ENCODE measurements at regions not wholly inside any gene's neighbourhood (a gene's known extent, or its start where the extent isn't known, plus 50 kb on each side); places are given as distances from the start of the nearest gene placed in this dataset.

DNA sequence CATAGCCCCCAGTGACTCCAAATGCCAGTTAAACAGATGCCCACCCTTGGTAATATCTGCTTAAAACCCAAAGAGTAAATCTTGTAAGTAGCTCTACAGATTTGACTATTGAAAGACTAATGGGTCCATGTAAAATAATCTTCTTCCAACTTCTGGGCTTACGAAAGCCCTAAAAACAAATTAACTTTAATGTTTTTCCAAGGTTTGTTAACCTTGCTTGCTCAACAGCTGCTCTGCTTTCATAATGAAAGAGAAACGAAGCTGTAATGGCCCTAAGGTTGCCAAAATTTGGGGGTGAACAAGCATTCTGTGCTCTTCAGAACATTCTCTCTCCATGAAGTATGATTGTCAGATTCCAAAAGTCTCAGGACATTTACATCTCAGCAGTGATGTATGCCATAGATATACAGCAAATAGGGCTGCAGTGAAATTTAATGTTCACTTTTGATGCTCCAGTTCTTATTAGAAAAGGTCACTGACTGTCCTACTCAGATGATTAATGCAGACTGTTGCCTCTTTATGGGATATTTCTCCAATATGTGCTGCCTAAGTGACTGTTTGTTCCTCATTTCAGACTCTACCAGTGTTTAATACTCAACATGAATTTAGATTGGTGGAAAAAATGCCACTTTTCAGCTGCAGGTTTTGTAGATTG is 436.3 kb upstream of the CHST9 start:
- in situ Hi-C loops (cut with MboI; ENCODE audit: low pct_unique_long_range_greater_than_20kb in 2 of 9, low sequenced_read_pairs in 9 of 9, unreplicated experiment in 9 of 9), result no loop called here
- Histone ChIP-seq H3K4me1 (replicated peaks in 1 of 2) (peaks cover 0 to 25% of the 10 kb centered on the region in 2 donors), H3K27ac (no peak overlapping the region), H3K4me3 (no peak overlapping the region)
- ATAC-seq (replicated peaks in 6 of 8), result no peak
- WGBS, 10 experiments, result 0 to 100% (median 49%) methylated on average over 1 to 2 of the region's 2 CpGs

DNA sequence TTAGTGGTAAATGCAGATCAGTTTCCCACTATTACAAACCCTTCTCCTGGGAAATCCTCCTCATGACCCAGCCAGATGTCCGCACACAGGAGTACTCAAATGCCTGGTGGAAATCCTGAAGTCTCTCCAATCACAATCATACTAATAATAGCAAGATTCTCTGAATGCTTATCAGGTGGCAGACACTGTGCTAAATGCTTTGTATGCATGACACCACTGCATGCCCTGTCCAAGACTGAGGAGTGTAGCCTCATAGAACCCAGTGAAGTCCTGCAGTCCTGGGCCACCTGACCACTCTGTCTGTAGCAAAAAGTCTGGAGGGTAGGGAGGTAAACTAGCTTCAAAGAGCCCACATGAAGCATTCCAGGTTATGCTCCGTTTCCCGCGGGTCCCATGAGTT is 434.8 kb upstream of the CHST9 start:
- H3K4me3 ChIP-seq, result no peak overlapping the region
- WGBS, 10 experiments, result 0 to 100% (median 86%) methylated on average over 1 to 4 of the region's 4 CpGs; no CpG with 5 or more reads in 3 of the 10 experiments
- in situ Hi-C loops (cut with MboI; ENCODE audit: low pct_unique_long_range_greater_than_20kb in 2 of 9, low sequenced_read_pairs in 9 of 9, unreplicated experiment in 9 of 9), result no loop called here
- peaks cover 0 to 28% of the 10 kb centered on the region in 2 donors for H3K4me1 ChIP-seq (replicated peaks in 1 of 2)
- no peak overlapping the region for H3K27ac ChIP-seq
- no peak for ATAC-seq (replicated peaks in 6 of 8)

DNA sequence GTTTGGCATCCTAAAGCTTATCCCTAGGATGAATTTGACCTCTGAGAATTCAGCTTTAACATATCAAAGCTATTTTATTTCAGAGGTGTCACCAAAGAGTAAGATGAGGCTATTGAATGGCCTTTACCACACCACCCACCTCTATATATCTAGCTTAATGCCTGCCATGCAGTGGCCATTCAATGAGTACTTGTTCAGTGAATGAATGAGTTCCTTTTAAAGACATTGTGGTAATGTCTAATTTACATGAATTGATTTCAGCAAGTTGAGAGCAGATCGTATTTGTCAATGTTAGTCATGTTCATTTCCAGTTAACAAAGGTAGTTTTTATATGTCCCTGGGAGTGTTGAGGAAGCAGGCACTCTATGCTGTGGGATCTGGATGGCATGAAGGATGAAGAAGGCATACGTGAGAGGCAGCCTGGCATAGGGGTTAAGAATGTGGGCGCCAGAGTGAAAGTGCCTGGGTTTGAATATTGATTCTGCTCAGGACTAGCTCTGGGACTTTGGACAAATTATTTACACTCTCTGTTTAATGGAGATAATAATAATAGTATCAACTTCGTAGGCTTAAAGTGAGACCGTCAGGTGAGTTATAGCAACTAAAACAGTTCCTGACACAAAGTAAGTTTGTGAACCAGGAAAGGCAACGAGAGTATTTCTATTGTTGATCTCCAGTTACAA is 434.1 kb upstream of the CHST9 start:
- Histone ChIP-seq H3K4me1 (replicated peaks in 1 of 2) (peaks cover 0 to 28% of the 10 kb centered on the region in 2 donors), H3K4me3 (no peak overlapping the region), H3K27ac (no peak overlapping the region)
- in situ Hi-C loops (cut with MboI; ENCODE audit: low pct_unique_long_range_greater_than_20kb in 2 of 9, low sequenced_read_pairs in 9 of 9, unreplicated experiment in 9 of 9), result no loop called here
- WGBS, 10 experiments, result 6 to 100% (median 80%) methylated on average over 1 to 6 of the region's 6 CpGs
- ATAC-seq (replicated peaks in 6 of 8), result peak in 4 of 8 experiments; percentile 33 to 93 (median 54)

DNA sequence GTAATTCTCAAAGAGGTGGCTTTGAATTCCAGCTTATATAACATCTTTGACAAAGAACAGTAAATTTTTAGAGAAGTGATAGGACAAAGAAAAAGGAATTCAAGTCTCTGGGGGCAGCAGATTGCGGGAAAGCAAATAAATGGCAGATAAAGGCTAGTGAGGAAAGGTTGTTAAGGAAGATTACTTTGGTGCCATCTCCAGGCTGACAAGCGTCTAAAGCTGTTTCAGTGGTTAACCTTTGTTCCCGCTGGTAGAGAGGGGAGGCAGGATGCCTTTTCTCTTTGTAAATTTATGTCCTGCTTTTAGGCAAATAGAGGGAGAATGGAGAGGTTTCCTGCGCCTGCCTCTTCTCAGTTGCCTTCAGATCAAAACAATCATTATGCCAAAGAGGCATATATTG is 431.2 kb upstream of the CHST9 start:
- 0 to 81% (median 64%) methylated on average over 1 to 4 of the region's 4 CpGs; no CpG with 5 or more reads in 2 of the 10 experiments for WGBS, 10 experiments
- H3K4me1 ChIP-seq (replicated peaks in 1 of 2), result peaks cover 0 to 28% of the 10 kb centered on the region in 2 donors
- in situ Hi-C loops (cut with MboI; ENCODE audit: low pct_unique_long_range_greater_than_20kb in 2 of 9, low sequenced_read_pairs in 9 of 9, unreplicated experiment in 9 of 9), result no loop called here
- H3K27ac ChIP-seq, result no peak overlapping the region
- H3K4me3 ChIP-seq, result no peak overlapping the region
- ATAC-seq (replicated peaks in 6 of 8), result peak in 1 of 8 experiments; percentile 39

DNA sequence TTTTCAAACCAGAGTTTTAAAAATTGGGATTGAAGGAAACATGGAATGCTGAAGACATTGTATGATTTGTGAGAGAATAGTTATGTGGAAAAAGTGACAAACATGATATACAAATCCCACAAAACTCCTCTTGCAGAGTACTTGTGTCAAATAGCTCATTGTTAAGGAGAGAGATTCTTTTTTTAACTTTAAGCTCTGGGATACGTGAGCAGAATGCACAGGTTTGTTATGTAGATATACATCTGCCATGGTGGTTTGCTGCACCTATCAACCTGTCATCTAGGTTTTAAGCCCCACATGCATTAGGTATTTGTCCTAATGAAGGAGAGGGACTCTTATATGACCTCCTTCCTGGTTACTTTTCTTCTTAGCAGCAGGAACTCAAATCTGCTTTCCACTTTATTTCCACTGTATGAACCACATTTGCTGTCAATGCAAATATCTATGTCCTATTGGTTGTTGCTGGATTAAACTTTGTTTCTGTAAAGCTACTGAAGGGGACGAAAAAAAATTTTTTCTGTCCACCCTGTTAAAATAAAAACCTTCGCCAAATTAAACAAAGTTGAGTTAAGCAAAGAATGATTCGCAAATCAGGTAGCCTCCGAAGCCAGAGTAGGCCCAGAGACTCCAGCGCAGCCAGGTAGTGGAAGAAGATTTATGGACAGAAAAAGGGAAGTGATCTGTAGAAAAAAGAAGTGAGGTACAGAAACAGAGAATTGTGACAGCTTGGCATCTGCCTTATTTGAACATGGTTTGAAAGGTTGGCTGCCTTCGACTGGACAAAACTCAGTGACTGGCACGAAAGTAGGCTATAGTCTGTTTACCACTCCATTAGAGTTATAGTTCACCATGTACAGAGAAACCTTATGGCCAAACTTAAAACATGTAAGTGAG is 430.1 kb upstream of the CHST9 start:
- ATAC-seq (replicated peaks in 6 of 8), result no peak
- peaks cover 0 to 28% of the 10 kb centered on the region in 2 donors for H3K4me1 ChIP-seq (replicated peaks in 1 of 2)
- H3K27ac ChIP-seq, result no peak overlapping the region
- in situ Hi-C loops (cut with MboI; ENCODE audit: low pct_unique_long_range_greater_than_20kb in 2 of 9, low sequenced_read_pairs in 9 of 9, unreplicated experiment in 9 of 9), result no loop called here
- WGBS, 10 experiments, result 13 to 94% (median 76%) methylated on average over 3 to 8 of the region's 8 CpGs; no CpG with 5 or more reads in 1 of the 10 experiments
- no peak overlapping the region for H3K4me3 ChIP-seq

DNA sequence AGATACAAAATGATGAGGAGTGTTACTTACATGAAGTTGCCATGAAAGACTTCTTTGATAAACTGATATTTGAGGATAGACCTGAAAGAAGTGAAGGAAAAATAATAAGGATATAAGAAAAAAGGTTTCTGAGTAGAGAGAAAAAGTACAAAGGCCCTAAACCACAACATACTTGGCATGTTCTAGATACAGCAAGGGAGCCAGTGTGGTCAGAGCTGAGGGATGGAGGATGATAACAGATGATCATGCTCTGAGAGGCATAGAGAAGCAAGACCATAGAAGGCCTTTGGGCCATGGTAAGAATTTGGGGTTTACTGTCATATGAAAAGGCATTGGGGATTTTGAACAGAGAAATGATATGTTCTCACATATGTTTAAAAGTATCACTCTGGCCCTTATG is 424.1 kb upstream of the CHST9 start:
- ATAC-seq (replicated peaks in 6 of 8), result no peak
- Histone ChIP-seq H3K27ac (no peak overlapping the region), H3K4me3 (no peak overlapping the region), H3K4me1 (replicated peaks in 1 of 2) (peaks cover 0 to 2% of the 10 kb centered on the region in 2 donors)
- in situ Hi-C loops (cut with MboI; ENCODE audit: low pct_unique_long_range_greater_than_20kb in 2 of 9, low sequenced_read_pairs in 9 of 9, unreplicated experiment in 9 of 9), result loop anchor here in 2 of 9 experiments (10.0 kb wide), 1 partner anchor 146 kb away; no protein-coding TSS in a partner anchor

DNA sequence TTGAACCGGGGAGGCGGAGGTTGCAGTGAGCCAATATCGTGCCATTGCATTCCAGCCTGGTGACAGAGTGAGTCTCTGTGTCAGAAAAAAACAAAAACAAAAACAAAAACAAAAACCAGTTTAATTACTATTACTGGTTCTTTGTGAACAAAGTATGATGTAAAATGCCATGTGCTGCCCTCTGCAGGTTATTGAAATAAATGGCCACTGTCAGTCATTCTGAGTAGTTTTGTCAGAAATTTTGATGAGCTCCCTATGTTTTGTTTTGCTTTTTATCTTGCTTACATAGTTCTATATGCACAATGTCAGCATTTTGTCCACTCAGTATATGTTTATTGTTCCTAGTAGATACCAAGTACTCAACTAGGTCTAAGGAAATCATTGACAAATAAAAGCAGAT is 423.6 kb upstream of the CHST9 start:
- WGBS, 10 experiments, result 67 to 100% (median 93%) methylated on average over 1 to 3 of the region's 3 CpGs; no CpG with 5 or more reads in 2 of the 10 experiments
- Histone ChIP-seq H3K4me3 (no peak overlapping the region), H3K4me1 (replicated peaks in 1 of 2) (peaks cover 0 to 2% of the 10 kb centered on the region in 2 donors), H3K27ac (no peak overlapping the region)
- in situ Hi-C loops (cut with MboI; ENCODE audit: low pct_unique_long_range_greater_than_20kb in 2 of 9, low sequenced_read_pairs in 9 of 9, unreplicated experiment in 9 of 9), result loop anchor here in 2 of 9 experiments (10.0 kb wide), 1 partner anchor 146 kb away; no protein-coding TSS in a partner anchor
- no peak for ATAC-seq (replicated peaks in 6 of 8)

DNA sequence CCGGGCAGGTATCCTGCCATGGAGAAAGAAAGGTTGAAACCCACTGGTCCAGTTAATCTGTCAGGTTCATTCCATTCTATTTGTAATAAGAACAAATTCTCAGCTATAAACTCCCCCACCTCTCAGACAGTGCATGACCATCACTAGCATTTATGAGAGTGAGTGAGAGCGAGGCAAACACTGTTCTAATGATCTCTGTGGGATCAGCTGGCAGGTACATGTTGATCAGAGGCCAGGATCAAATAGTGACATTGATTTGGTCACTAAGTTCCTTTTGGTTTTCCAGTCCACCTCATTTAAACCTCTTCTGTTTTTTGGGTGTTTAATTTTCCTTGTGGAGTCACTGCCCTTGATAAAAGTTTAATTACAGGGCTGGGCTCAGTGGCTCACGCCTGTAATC is 423.1 kb upstream of the CHST9 start:
- ATAC-seq (replicated peaks in 6 of 8), result no peak
- in situ Hi-C loops (cut with MboI; ENCODE audit: low pct_unique_long_range_greater_than_20kb in 2 of 9, low sequenced_read_pairs in 9 of 9, unreplicated experiment in 9 of 9), result loop anchor here in 2 of 9 experiments (10.0 kb wide), 1 partner anchor 147 kb away; no protein-coding TSS in a partner anchor
- H3K4me1 ChIP-seq (replicated peaks in 1 of 2), result peaks cover 0 to 2% of the 10 kb centered on the region in 2 donors
- H3K27ac ChIP-seq, result no peak overlapping the region
- 43 to 100% (median 96%) methylated on average over 1 to 3 of the region's 3 CpGs for WGBS, 10 experiments
- H3K4me3 ChIP-seq, result no peak overlapping the region

DNA sequence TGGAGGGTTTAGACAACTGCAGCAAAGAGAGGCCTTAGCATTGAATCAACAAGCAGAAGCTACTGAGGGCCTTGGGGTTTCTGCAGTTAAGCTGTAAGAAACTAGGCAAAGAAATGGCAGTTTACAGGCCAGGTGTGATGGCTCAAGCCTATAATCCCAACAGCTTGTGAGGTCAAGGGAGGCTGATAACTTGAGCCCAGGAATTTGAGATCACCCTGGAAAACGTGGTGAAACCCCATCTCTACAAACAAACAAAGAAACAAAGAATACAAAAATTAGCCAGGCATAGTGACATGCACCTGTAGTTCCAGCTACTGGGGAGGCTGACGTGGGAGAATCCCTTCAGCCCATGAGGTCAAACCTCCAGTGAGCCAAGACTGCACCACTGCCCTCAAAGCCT is 421.6 kb upstream of the CHST9 start:
- Histone ChIP-seq H3K27ac (no peak overlapping the region), H3K4me1 (replicated peaks in 1 of 2) (peaks cover 0 to 2% of the 10 kb centered on the region in 2 donors), H3K4me3 (no peak overlapping the region)
- 1 to 94% (median 71%) methylated on average over 1 to 2 of the region's 2 CpGs for WGBS, 10 experiments
- in situ Hi-C loops (cut with MboI; ENCODE audit: low pct_unique_long_range_greater_than_20kb in 2 of 9, low sequenced_read_pairs in 9 of 9, unreplicated experiment in 9 of 9), result loop anchor here in 2 of 9 experiments (10.0 kb wide), 1 partner anchor 148 kb away; no protein-coding TSS in a partner anchor
- ATAC-seq (replicated peaks in 6 of 8), result no peak

DNA sequence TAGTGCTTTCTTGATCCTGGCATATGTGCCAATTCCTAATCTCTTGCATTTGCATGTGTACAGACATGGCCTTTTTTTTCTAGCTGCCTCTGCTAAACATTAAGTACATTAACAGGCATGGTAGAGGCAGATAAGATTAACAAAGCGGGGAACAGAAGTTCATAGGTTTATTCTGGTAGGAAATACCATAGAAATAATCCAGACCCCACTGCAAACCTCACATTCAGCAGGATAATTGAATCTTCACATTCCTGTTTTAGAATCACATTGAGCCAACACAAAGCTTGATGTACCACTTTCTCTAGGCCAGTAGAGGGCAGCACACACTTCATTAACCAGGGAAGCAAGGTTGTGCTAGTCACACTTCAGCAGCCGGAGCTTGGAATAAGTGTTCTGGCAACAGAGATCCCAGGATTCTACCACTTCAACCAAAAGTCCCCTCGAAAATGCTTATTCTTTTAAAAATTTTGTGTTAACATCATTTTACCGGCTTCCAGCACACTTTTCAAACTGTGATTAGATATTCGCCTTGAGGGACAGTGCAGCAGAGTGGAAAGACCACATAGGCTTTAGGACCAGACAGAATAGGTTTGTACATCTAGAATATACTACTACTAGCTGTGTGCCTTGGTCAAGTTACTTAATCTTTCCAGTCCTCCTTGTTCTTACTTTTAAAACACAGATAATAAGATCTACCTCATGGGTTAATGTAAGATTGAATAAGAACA is 420.2 kb upstream of the CHST9 start:
- H3K4me3 ChIP-seq, result no peak overlapping the region
- in situ Hi-C loops (cut with MboI; ENCODE audit: low pct_unique_long_range_greater_than_20kb in 2 of 9, low sequenced_read_pairs in 9 of 9, unreplicated experiment in 9 of 9), result loop anchor here in 2 of 9 experiments (10.0 kb wide), 1 partner anchor 150 kb away; no protein-coding TSS in a partner anchor
- no peak overlapping the region for H3K27ac ChIP-seq
- peaks cover 0 to 2% of the 10 kb centered on the region in 2 donors for H3K4me1 ChIP-seq (replicated peaks in 1 of 2)
- 0 to 33% (median 13%) methylated on average over 1 to 5 of the region's 5 CpGs for WGBS, 10 experiments
- peak; percentile 85 to 99 (median 94) for ATAC-seq (replicated peaks in 6 of 8)

DNA sequence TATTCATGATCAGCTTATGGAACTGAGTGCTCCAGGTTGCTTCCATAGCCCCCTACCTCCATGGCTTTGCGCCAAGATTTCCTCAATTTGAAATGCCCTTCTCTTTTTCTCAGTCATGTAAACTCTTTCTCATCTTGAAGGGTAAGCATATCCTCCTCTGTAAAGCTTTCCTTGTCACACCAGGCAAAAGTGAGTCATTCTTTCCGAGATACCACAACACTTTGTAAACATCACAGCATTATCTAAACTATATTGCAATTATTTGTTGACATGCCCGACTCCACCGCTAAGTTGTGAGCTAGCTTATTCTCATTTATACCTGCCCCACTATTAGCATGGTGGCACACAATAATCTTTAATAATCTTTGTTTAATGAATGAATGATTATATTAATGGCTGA is 419.5 kb upstream of the CHST9 start:
- Histone ChIP-seq H3K4me1 (replicated peaks in 1 of 2) (peaks cover 0 to 2% of the 10 kb centered on the region in 2 donors), H3K27ac (no peak overlapping the region), H3K4me3 (no peak overlapping the region)
- ATAC-seq (replicated peaks in 6 of 8), result peak in 2 of 8 experiments; percentile 18 to 34
- 50 to 93% (median 60%) methylated on average over 1 to 4 of the region's 4 CpGs; no CpG with 5 or more reads in 1 of the 10 experiments for WGBS, 10 experiments
- in situ Hi-C loops (cut with MboI; ENCODE audit: low pct_unique_long_range_greater_than_20kb in 2 of 9, low sequenced_read_pairs in 9 of 9, unreplicated experiment in 9 of 9), result loop anchor here in 2 of 9 experiments (10.0 kb wide), 1 partner anchor 150 kb away; no protein-coding TSS in a partner anchor

DNA sequence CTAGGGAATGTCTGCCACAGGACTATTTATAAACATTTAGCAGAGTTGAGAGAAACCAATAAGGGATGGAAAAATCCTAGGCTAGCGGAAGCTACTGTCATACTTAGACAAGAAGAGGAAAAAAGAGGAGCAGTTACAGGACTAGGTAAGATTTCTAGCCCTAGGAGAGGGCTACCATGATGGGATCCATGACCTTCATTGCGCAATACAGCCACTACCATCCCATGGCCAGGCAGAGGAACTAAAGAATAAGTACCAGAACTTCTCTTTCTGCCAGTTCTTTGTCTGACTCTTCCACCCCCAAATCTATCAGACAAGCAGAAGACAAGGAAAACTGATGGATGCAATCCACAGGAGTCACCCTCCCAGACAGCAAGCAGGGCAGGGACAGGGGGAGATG is 417.0 kb upstream of the CHST9 start:
- H3K4me3 ChIP-seq, result no peak overlapping the region
- H3K4me1 ChIP-seq (replicated peaks in 1 of 2), result peaks cover 0 to 5% of the 10 kb centered on the region in 2 donors
- no peak for ATAC-seq (replicated peaks in 6 of 8)
- H3K27ac ChIP-seq, result no peak overlapping the region
- in situ Hi-C loops (cut with MboI; ENCODE audit: low pct_unique_long_range_greater_than_20kb in 2 of 9, low sequenced_read_pairs in 9 of 9, unreplicated experiment in 9 of 9), result loop anchor here in 2 of 9 experiments (10.0 kb wide), 1 partner anchor 153 kb away; no protein-coding TSS in a partner anchor
- WGBS, 10 experiments, result 19 to 100% (median 94%) methylated on average over 1 to 2 of the region's 2 CpGs; no CpG with 5 or more reads in 3 of the 10 experiments

Measured in motor neuron (in vitro differentiated cells).